ENCODE measurements at regions not wholly inside any gene's neighbourhood (a gene's known extent, or its start where the extent isn't known, plus 50 kb on each side); places are given as distances from the start of the nearest gene placed in this dataset.

DNA sequence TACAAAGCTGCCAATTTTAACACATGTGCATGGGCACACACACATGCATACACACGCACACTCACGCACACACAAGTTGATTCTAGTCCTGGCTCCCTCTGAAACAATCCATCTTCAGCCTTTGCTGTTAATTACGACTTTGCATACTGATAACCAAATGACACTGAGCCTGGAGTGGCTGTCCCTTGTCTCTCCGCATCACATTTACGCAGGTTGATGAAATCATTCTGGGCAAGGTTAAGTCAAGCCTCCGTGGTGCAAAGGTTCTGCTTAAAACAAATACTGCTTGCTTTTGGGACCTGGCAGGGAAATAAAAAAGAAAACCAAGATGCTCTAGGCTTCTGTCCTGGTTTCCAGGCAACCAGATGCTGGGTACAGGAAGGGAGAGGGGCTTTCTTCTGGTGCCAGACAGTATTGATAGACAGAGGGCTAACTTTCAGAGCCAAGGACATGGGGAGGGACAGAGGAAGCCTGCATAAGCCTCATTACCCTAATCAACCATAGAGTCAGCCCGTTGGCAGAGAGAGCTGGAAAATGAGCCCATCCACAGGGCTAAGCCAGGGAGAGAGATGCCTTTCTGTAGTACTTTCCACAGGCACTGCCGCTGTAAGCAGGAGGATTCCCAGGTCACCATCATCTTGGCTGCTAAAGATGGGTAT, 233.0 kb downstream of the WDR11 start:
- TF ChIP-seq, protein P1, sequence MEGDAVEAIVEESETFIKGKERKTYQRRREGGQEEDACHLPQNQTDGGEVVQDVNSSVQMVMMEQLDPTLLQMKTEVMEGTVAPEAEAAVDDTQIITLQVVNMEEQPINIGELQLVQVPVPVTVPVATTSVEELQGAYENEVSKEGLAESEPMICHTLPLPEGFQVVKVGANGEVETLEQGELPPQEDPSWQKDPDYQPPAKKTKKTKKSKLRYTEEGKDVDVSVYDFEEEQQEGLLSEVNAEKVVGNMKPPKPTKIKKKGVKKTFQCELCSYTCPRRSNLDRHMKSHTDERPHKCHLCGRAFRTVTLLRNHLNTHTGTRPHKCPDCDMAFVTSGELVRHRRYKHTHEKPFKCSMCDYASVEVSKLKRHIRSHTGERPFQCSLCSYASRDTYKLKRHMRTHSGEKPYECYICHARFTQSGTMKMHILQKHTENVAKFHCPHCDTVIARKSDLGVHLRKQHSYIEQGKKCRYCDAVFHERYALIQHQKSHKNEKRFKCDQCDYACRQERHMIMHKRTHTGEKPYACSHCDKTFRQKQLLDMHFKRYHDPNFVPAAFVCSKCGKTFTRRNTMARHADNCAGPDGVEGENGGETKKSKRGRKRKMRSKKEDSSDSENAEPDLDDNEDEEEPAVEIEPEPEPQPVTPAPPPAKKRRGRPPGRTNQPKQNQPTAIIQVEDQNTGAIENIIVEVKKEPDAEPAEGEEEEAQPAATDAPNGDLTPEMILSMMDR (IDR thresholded peaks at IDR 0.05): no peak
- no peak for DNase-seq (ENCODE audit: extremely low spot score, unreplicated experiment)
- H3K4me3 Mint-ChIP-seq (ENCODE audit: unreplicated experiment): no peak overlapping the region
- H3K36me3 Mint-ChIP-seq (ENCODE audit: unreplicated experiment): no peaks in the 10 kb centered on the region
- H3K27me3 Mint-ChIP-seq (ENCODE audit: unreplicated experiment): peaks cover 12% of the 10 kb centered on the region
- peaks cover 5% of the 10 kb centered on the region for H3K4me1 Mint-ChIP-seq (ENCODE audit: unreplicated experiment)
- no peaks in the 10 kb centered on the region for H3K9me3 Mint-ChIP-seq (ENCODE audit: unreplicated experiment)
- no peak overlapping the region for H3K27ac Mint-ChIP-seq (ENCODE audit: unreplicated experiment)

GRCh38 chr10:121084675-121085070, 233.5 kb downstream of the WDR11 start:
- Mint-ChIP-seq H3K27ac (ENCODE audit: unreplicated experiment) (no peak overlapping the region), H3K9me3 (ENCODE audit: unreplicated experiment) (no peaks in the 10 kb centered on the region), H3K4me1 (ENCODE audit: unreplicated experiment) (peaks cover 10% of the 10 kb centered on the region), H3K27me3 (ENCODE audit: unreplicated experiment) (peaks cover 12% of the 10 kb centered on the region), H3K36me3 (ENCODE audit: unreplicated experiment) (no peaks in the 10 kb centered on the region), H3K4me3 (ENCODE audit: unreplicated experiment) (no peak overlapping the region)
- TF ChIP-seq, protein P1 (IDR thresholded peaks at IDR 0.05): no peak
- DNase-seq (ENCODE audit: extremely low spot score, unreplicated experiment): no peak

- TF ChIP-seq, protein P1 (IDR thresholded peaks at IDR 0.05): no peak
- Mint-ChIP-seq H3K27ac (ENCODE audit: unreplicated experiment) (no peak overlapping the region), H3K4me3 (ENCODE audit: unreplicated experiment) (no peak overlapping the region), H3K36me3 (ENCODE audit: unreplicated experiment) (no peaks in the 10 kb centered on the region), H3K27me3 (ENCODE audit: unreplicated experiment) (peaks cover 12% of the 10 kb centered on the region), H3K9me3 (ENCODE audit: unreplicated experiment) (no peaks in the 10 kb centered on the region), H3K4me1 (ENCODE audit: unreplicated experiment) (peaks cover 14% of the 10 kb centered on the region)
- DNase-seq (ENCODE audit: extremely low spot score, unreplicated experiment): peak; percentile 30
Measured at GRCh38 chr10:121085367-121085766, 234.2 kb downstream of the WDR11 start.

DNA sequence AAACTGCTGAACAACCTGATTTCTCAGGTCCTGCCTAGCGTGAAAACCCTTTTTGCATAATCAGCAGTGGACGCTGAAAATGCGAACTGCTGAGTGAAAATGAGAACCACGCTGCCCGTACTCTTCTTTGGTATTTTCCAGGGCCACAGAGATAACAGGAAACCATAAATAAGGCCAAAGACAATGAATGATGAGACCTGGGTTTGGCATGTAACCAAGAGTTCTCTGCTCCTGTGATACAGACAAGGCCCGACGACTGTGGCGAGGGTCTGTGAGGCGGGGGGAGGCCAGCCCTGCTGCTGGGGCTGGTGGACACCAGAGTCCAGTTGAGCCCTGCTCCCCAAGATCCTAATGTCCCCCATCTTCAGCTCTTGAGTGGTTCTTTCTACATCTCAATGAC, 236.0 kb downstream of the WDR11 start:
- H3K36me3 Mint-ChIP-seq (ENCODE audit: unreplicated experiment): no peaks in the 10 kb centered on the region
- peaks cover 22% of the 10 kb centered on the region for H3K4me1 Mint-ChIP-seq (ENCODE audit: unreplicated experiment)
- H3K9me3 Mint-ChIP-seq (ENCODE audit: unreplicated experiment): no peaks in the 10 kb centered on the region
- H3K4me3 Mint-ChIP-seq (ENCODE audit: unreplicated experiment): no peak overlapping the region
- TF ChIP-seq, protein P1 (IDR thresholded peaks at IDR 0.05): no peak
- peaks cover 9% of the 10 kb centered on the region for H3K27me3 Mint-ChIP-seq (ENCODE audit: unreplicated experiment)
- DNase-seq (ENCODE audit: extremely low spot score, unreplicated experiment): no peak
- no peak overlapping the region for H3K27ac Mint-ChIP-seq (ENCODE audit: unreplicated experiment)

- no peak overlapping the region for H3K4me3 Mint-ChIP-seq (ENCODE audit: unreplicated experiment)
- H3K4me1 Mint-ChIP-seq (ENCODE audit: unreplicated experiment): peaks cover 27% of the 10 kb centered on the region
- no peak overlapping the region for H3K27ac Mint-ChIP-seq (ENCODE audit: unreplicated experiment)
- peaks cover 6% of the 10 kb centered on the region for H3K27me3 Mint-ChIP-seq (ENCODE audit: unreplicated experiment)
- TF ChIP-seq, protein P1 (IDR thresholded peaks at IDR 0.05): no peak
- no peaks in the 10 kb centered on the region for H3K36me3 Mint-ChIP-seq (ENCODE audit: unreplicated experiment)
- DNase-seq (ENCODE audit: extremely low spot score, unreplicated experiment): no peak
- no peaks in the 10 kb centered on the region for H3K9me3 Mint-ChIP-seq (ENCODE audit: unreplicated experiment)
Measured at GRCh38 chr10:121087688-121088087, 236.5 kb downstream of the WDR11 start.
